ENCODE measurements at regions not wholly inside any gene's neighbourhood (a gene's known extent, or its start where the extent isn't known, plus 50 kb on each side); places are given as distances from the start of the nearest gene placed in this dataset.
A peak's percentile ranks its signal among the peaks of the same experiment; 100 is the strongest.

DNA sequence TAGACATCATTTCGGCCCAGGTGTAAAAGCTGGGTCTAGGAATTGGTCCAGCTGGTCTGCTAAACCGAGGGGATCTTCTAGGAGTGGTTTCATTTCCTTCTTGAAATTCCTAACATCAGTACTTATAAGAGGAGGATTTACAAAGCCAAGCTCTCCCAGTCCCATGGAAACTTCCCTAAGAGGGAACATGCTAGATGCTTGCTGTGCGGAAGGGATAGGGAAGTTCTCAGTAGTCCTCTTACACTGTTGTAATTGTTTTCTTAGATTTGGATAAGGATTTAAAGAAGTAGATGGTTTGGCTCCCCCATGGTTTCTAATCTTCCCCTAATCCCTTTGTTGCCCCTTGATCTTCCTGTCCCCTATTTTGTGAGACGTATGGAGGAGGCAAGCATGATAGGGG is 89.7 kb upstream of the XCR1 start:
- DNase-seq: no peak
- H3K27ac ChIP-seq (ENCODE audit: insufficient read depth in 1 of 2, low read depth in 1 of 2, low read length in 2 of 2, poor library complexity in 1 of 2, severe bottlenecking in 2 of 2): no peak overlapping the region
- peaks cover 0 to 2% (median 0%) of the 10 kb centered on the region in 5 experiments for H3K9me3 ChIP-seq (ENCODE audit: control extremely low read depth in 1 of 5, control insufficient read depth in 4 of 5, insufficient read depth in 2 of 5, low read depth in 1 of 5, low read length in 4 of 5)
- WGBS (ENCODE audit: insufficient coverage): no CpG with 5 or more reads among the region's 4 CpGs
- H3K27me3 ChIP-seq (replicated peaks in 2 of 5; ENCODE audit: control insufficient read depth in 4 of 5, insufficient read depth in 5 of 5, low read length in 4 of 5): no peaks in the 10 kb centered on the region
- ChIA-PET POLR2A (no interaction called here), CTCF (no interaction called here)
- H3K4me1 ChIP-seq (ENCODE audit: control extremely low read depth in 1 of 4, control insufficient read depth in 4 of 4, insufficient read depth in 4 of 4, low read length in 3 of 4): peaks cover 0 to 2% (median 0%) of the 10 kb centered on the region in 4 experiments
- no peaks in the 10 kb centered on the region for H3K36me3 ChIP-seq (ENCODE audit: control insufficient read depth in 4 of 4, insufficient read depth in 4 of 4, low read length in 3 of 4)
- H3K4me3 ChIP-seq (ENCODE audit: control insufficient read depth in 1 of 7, extremely low read depth in 1 of 7, insufficient read depth in 4 of 7, low read depth in 2 of 7, low read length in 6 of 7): no peak overlapping the region

DNA sequence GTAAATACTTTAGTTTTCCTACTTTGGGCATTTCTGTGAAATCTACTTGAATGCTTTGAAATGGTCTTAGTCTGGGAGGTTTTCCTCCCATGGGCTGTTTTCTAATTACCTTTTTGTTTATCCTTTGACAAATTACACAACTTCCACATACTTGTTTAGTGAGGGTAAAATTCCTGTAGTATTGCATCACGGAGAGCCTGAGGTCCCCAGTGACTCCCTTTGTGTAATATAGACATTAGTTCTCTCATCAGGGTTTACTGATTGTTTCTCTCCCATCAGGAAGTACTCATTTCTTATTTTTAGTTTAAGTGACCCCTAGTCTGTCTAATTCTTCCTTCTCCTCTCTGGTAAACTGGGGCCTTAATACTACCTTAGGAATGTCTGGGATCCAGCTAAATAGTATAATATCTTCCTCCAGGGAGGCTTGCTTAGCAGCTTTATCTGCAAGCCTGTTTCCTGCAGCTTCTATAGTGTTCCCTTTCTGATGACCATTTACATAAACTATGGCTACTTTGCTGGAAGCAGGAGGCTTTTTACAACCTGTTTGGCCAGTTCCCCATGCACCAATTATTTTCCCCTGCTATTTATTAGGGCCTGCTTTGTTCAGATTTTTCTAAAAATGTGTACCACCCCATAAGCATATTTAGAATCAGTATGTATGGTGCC is 87.2 kb upstream of the XCR1 start:
- Histone ChIP-seq H3K36me3 (ENCODE audit: control insufficient read depth in 4 of 4, insufficient read depth in 4 of 4, low read length in 3 of 4) (no peaks in the 10 kb centered on the region), H3K27ac (ENCODE audit: insufficient read depth in 1 of 2, low read depth in 1 of 2, low read length in 2 of 2, poor library complexity in 1 of 2, severe bottlenecking in 2 of 2) (no peak overlapping the region), H3K4me1 (ENCODE audit: control extremely low read depth in 1 of 4, control insufficient read depth in 4 of 4, insufficient read depth in 4 of 4, low read length in 3 of 4) (peaks cover 0 to 11% (median 1%) of the 10 kb centered on the region in 4 experiments), H3K9me3 (ENCODE audit: control extremely low read depth in 1 of 5, control insufficient read depth in 4 of 5, insufficient read depth in 2 of 5, low read depth in 1 of 5, low read length in 4 of 5) (no peaks in the 10 kb centered on the region), H3K27me3 (replicated peaks in 2 of 5; ENCODE audit: control insufficient read depth in 4 of 5, insufficient read depth in 5 of 5, low read length in 4 of 5) (no peaks in the 10 kb centered on the region), H3K4me3 (ENCODE audit: control insufficient read depth in 1 of 7, extremely low read depth in 1 of 7, insufficient read depth in 4 of 7, low read depth in 2 of 7, low read length in 6 of 7) (no peak overlapping the region)
- ChIA-PET CTCF (no interaction called here), POLR2A (no interaction called here)
- no CpG with 5 or more reads among the region's 1 CpG for WGBS (ENCODE audit: insufficient coverage)
- DNase-seq: no peak

DNA sequence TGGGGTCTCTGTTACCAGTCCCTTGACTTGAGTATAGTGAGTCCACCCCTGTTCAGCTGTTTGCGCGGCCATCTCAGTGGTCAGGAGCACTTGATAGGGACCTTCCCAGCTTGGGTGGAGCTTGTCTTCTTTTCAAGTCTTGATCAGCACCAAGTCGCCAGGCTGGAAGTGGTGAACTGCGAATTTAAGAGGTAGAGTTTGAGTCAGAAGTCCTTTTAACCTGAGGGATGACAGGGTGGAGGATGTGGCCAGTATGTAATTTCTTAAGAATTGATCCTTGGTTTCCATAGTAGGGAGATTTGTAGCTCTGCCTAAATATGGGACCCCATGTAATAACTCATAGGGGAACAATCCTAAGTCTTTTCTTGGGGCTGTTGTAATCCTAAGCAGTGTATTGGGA is 86.3 kb upstream of the XCR1 start:
- H3K9me3 ChIP-seq (ENCODE audit: control extremely low read depth in 1 of 5, control insufficient read depth in 4 of 5, insufficient read depth in 2 of 5, low read depth in 1 of 5, low read length in 4 of 5): no peaks in the 10 kb centered on the region
- no peaks in the 10 kb centered on the region for H3K27me3 ChIP-seq (replicated peaks in 2 of 5; ENCODE audit: control insufficient read depth in 4 of 5, insufficient read depth in 5 of 5, low read length in 4 of 5)
- peaks cover 0 to 19% (median 6%) of the 10 kb centered on the region in 4 experiments for H3K4me1 ChIP-seq (ENCODE audit: control extremely low read depth in 1 of 4, control insufficient read depth in 4 of 4, insufficient read depth in 4 of 4, low read length in 3 of 4)
- WGBS (ENCODE audit: insufficient coverage): 100% methylated on average over 4 of the region's 4 CpGs
- ChIA-PET CTCF (interaction anchor here (1.0 to 1.1 kb wide), 2 partner anchors 8 to 35 kb away, joined by 3 to 4 read pairs; no protein-coding TSS in a partner anchor), POLR2A (no interaction called here)
- H3K36me3 ChIP-seq (ENCODE audit: control insufficient read depth in 4 of 4, insufficient read depth in 4 of 4, low read length in 3 of 4): no peaks in the 10 kb centered on the region
- H3K27ac ChIP-seq (ENCODE audit: insufficient read depth in 1 of 2, low read depth in 1 of 2, low read length in 2 of 2, poor library complexity in 1 of 2, severe bottlenecking in 2 of 2): no peak overlapping the region
- DNase-seq: no peak
- H3K4me3 ChIP-seq (ENCODE audit: control insufficient read depth in 1 of 7, extremely low read depth in 1 of 7, insufficient read depth in 4 of 7, low read depth in 2 of 7, low read length in 6 of 7): no peak overlapping the region

DNA sequence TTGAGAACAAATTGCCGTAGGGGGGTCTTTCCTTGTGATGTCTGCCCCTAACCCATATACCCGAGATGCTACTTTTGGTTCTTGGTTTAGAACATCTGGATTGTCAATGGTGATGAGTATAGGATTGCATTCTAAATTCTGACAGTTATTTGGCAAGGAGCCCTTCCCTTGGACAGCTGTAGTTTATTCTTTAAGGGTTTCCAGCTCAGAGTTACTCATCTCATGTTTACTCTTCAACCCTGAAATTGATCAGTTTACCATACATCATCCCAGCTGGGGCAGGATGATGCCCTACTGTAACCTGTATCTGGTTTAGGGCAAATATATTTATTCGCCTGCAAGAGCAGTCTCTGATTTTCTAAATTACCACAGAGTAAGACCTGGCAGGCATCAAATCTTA is 85.7 kb upstream of the XCR1 start:
- CTCF ChIA-PET: interaction anchor here (1.0 to 1.1 kb wide), 2 partner anchors 9 to 35 kb away, joined by 3 to 4 read pairs; no protein-coding TSS in a partner anchor
- POLR2A ChIA-PET: no interaction called here
- Histone ChIP-seq H3K36me3 (ENCODE audit: control insufficient read depth in 4 of 4, insufficient read depth in 4 of 4, low read length in 3 of 4) (no peaks in the 10 kb centered on the region), H3K4me1 (ENCODE audit: control extremely low read depth in 1 of 4, control insufficient read depth in 4 of 4, insufficient read depth in 4 of 4, low read length in 3 of 4) (peaks cover 0 to 20% (median 6%) of the 10 kb centered on the region in 4 experiments), H3K9me3 (ENCODE audit: control extremely low read depth in 1 of 5, control insufficient read depth in 4 of 5, insufficient read depth in 2 of 5, low read depth in 1 of 5, low read length in 4 of 5) (no peaks in the 10 kb centered on the region), H3K27me3 (replicated peaks in 2 of 5; ENCODE audit: control insufficient read depth in 4 of 5, insufficient read depth in 5 of 5, low read length in 4 of 5) (no peaks in the 10 kb centered on the region), H3K27ac (ENCODE audit: insufficient read depth in 1 of 2, low read depth in 1 of 2, low read length in 2 of 2, poor library complexity in 1 of 2, severe bottlenecking in 2 of 2) (no peak overlapping the region), H3K4me3 (ENCODE audit: control insufficient read depth in 1 of 7, extremely low read depth in 1 of 7, insufficient read depth in 4 of 7, low read depth in 2 of 7, low read length in 6 of 7) (no peak overlapping the region)
- WGBS (ENCODE audit: insufficient coverage): 100% methylated on average over 1 of the region's 3 CpGs
- DNase-seq: no peak

DNA sequence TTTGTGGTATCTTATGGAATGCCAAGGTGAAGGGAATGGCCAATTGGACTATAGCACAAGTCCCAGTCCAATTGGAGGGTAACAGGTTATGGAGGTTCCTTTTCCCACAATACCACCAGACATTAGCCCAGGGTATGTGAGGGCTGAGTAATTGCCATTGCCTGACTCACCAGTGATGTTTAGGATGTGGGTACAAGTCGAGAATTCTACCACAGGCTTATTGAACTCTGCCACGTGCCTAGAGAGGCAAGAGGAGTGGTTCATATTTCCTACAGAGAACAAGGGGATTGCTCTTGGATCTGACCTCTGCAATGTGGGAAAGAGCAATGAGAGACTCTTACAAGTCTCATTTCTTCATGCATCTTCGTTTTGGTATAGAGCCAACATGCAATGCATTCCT is 85.0 kb upstream of the XCR1 start:
- DNase-seq: no peak
- Histone ChIP-seq H3K4me1 (ENCODE audit: control extremely low read depth in 1 of 4, control insufficient read depth in 4 of 4, insufficient read depth in 4 of 4, low read length in 3 of 4) (peaks cover 0 to 20% (median 6%) of the 10 kb centered on the region in 4 experiments), H3K9me3 (ENCODE audit: control extremely low read depth in 1 of 5, control insufficient read depth in 4 of 5, insufficient read depth in 2 of 5, low read depth in 1 of 5, low read length in 4 of 5) (no peaks in the 10 kb centered on the region), H3K36me3 (ENCODE audit: control insufficient read depth in 4 of 4, insufficient read depth in 4 of 4, low read length in 3 of 4) (no peaks in the 10 kb centered on the region), H3K4me3 (ENCODE audit: control insufficient read depth in 1 of 7, extremely low read depth in 1 of 7, insufficient read depth in 4 of 7, low read depth in 2 of 7, low read length in 6 of 7) (no peak overlapping the region), H3K27me3 (replicated peaks in 2 of 5; ENCODE audit: control insufficient read depth in 4 of 5, insufficient read depth in 5 of 5, low read length in 4 of 5) (no peaks in the 10 kb centered on the region), H3K27ac (ENCODE audit: insufficient read depth in 1 of 2, low read depth in 1 of 2, low read length in 2 of 2, poor library complexity in 1 of 2, severe bottlenecking in 2 of 2) (no peak overlapping the region)
- POLR2A ChIA-PET: no interaction called here
- 100% methylated on average over 3 of the region's 3 CpGs for WGBS (ENCODE audit: insufficient coverage)
- CTCF ChIA-PET: no interaction called here

DNA sequence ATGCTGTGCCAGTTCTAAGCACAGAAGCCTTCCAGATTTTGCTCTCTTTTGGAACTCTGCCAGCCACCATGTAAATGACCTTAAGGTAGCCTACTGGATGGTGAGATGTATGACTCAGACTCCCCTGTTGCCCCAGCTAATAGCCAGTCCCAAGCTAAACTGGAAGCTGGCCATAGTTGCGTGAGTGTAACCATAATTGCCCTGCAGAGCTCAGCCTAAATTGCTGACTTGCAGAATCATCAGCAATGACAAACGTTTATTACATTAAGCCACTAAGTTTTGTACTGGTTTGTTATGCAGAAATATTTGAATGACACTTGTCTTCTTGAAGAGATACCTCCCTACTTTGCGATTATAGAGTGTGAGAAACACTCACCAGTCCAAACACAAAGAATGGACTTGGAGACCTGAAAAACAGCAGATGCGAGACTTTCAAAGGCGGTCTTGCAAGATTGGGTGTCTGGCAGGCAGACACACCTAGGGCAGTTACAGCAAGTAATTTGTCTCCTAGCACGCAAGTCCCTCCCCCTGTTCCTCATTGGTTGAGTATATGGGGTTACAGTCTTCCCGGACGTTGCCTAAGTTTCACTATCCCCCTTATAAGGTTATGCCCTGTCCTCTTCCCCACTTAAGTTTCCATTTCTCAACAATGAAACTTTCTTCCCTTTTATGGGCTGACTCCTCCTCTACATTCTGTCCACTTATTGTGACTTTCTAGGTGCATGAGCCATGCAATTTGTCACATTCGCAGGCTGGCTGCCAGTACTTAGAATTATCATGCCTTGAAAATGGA is 83.6 kb upstream of the XCR1 start:
- no peak overlapping the region for H3K27ac ChIP-seq (ENCODE audit: insufficient read depth in 1 of 2, low read depth in 1 of 2, low read length in 2 of 2, poor library complexity in 1 of 2, severe bottlenecking in 2 of 2)
- no peaks in the 10 kb centered on the region for H3K36me3 ChIP-seq (ENCODE audit: control insufficient read depth in 4 of 4, insufficient read depth in 4 of 4, low read length in 3 of 4)
- POLR2A ChIA-PET: no interaction called here
- H3K4me1 ChIP-seq (ENCODE audit: control extremely low read depth in 1 of 4, control insufficient read depth in 4 of 4, insufficient read depth in 4 of 4, low read length in 3 of 4): peaks cover 0 to 20% (median 6%) of the 10 kb centered on the region in 4 experiments
- CTCF ChIA-PET: interaction anchor here (1.1 kb wide), 1 partner anchor 27 kb away, joined by 5 read pairs; no protein-coding TSS in a partner anchor
- 95% methylated on average over 7 of the region's 9 CpGs for WGBS (ENCODE audit: insufficient coverage)
- H3K9me3 ChIP-seq (ENCODE audit: control extremely low read depth in 1 of 5, control insufficient read depth in 4 of 5, insufficient read depth in 2 of 5, low read depth in 1 of 5, low read length in 4 of 5): no peaks in the 10 kb centered on the region
- no peaks in the 10 kb centered on the region for H3K27me3 ChIP-seq (replicated peaks in 2 of 5; ENCODE audit: control insufficient read depth in 4 of 5, insufficient read depth in 5 of 5, low read length in 4 of 5)
- DNase-seq: peak in 2 of 3 donors; percentile 19 to 26
- H3K4me3 ChIP-seq (ENCODE audit: control insufficient read depth in 1 of 7, extremely low read depth in 1 of 7, insufficient read depth in 4 of 7, low read depth in 2 of 7, low read length in 6 of 7): no peak overlapping the region

DNA sequence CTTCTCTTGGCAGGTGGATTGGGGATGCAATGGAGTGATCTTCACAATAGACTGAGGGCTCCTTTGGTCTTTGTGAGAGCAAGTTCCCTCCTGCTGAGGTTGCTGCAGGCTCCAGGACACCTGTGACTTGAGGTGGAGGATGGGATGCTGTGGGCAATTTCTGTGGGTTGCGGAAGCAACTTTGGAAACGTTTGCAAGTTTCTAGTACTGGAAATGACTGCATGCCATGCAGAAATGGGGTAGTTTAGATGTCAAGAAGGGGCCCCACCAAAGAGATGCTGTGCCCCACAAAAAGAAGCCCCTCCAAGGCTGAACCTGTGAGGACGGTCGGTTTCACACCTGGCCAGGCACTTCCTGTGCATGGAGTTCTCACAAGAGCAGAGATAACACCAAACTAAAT is 80.4 kb upstream of the XCR1 start:
- 80% methylated on average over 3 of the region's 4 CpGs for WGBS (ENCODE audit: insufficient coverage)
- CTCF ChIA-PET: interaction anchor here (0.8 kb wide), 1 partner anchor 25 kb away, joined by 3 read pairs; no protein-coding TSS in a partner anchor
- no peaks in the 10 kb centered on the region for H3K36me3 ChIP-seq (ENCODE audit: control insufficient read depth in 4 of 4, insufficient read depth in 4 of 4, low read length in 3 of 4)
- no peaks in the 10 kb centered on the region for H3K27me3 ChIP-seq (replicated peaks in 2 of 5; ENCODE audit: control insufficient read depth in 4 of 5, insufficient read depth in 5 of 5, low read length in 4 of 5)
- POLR2A ChIA-PET: no interaction called here
- DNase-seq: no peak
- H3K4me3 ChIP-seq (ENCODE audit: control insufficient read depth in 1 of 7, extremely low read depth in 1 of 7, insufficient read depth in 4 of 7, low read depth in 2 of 7, low read length in 6 of 7): no peak overlapping the region
- no peak overlapping the region for H3K27ac ChIP-seq (ENCODE audit: insufficient read depth in 1 of 2, low read depth in 1 of 2, low read length in 2 of 2, poor library complexity in 1 of 2, severe bottlenecking in 2 of 2)
- peaks cover 0 to 24% (median 6%) of the 10 kb centered on the region in 4 experiments for H3K4me1 ChIP-seq (ENCODE audit: control extremely low read depth in 1 of 4, control insufficient read depth in 4 of 4, insufficient read depth in 4 of 4, low read length in 3 of 4)
- no peaks in the 10 kb centered on the region for H3K9me3 ChIP-seq (ENCODE audit: control extremely low read depth in 1 of 5, control insufficient read depth in 4 of 5, insufficient read depth in 2 of 5, low read depth in 1 of 5, low read length in 4 of 5)

Data from common myeloid progenitor, CD34-positive (primary cell).